Panc1 (cell line): ENCODE measurements at regions not wholly inside any gene's neighbourhood (a gene's known extent, or its start where the extent isn't known, plus 50 kb on each side); places are given as distances from the start of the nearest gene placed in this dataset.

ENCODE experiments used
- ATAC-seq: fragments of 200-7000 bp; cut with Tn5 transposase; 2 replicates; pipeline ENCODE4 v1.9.1; 2020; ENCODE audit warnings: mild to moderate bottlenecking, moderate library complexity
- BruUV-seq: library from RNA; stranded (reverse); fragments of 400-500 nt; replicated peaks from 2 replicates; lab custom pipeline; 2021; lab: Mats Ljungman, UMichigan
- CTCF ChIA-PET: fragments of 300-600 bp; sonication (Branson Sonifier 250); formaldehyde crosslinking; loops from one replicate; lab custom pipeline; 2022; ENCODE audit warnings: antibody characterized with exemption; lab: Charles Lee
- POLR2A ChIA-PET: fragments of 300-600 bp; sonication (Branson Sonifier 250); formaldehyde crosslinking; loops from one replicate; lab custom pipeline; 2022; ENCODE audit warnings: antibody characterized with exemption; lab: Charles Lee
- DNase-seq: peaks from one replicate; pipeline ENCODE4 v3.0.0-alpha.2; 2010; ENCODE audit warnings: low read depth, low spot score
- H3K27ac ChIP-seq: 2 replicates; pipeline ENCODE4 v1.5.1; 2011; ENCODE audit warnings: mild to moderate bottlenecking, low read length, inconsistent platforms
- H3K27me3 ChIP-seq: fragments of 200-500 bp; sonication (Bioruptor generic); 2 replicates; pipeline ENCODE4 v1.6.0; 2014; ENCODE audit warnings: low read length, inconsistent platforms; ENCODE audit not compliant: control insufficient read depth, insufficient read depth
- H3K36me3 ChIP-seq: fragments of 200-500 bp; sonication (Bioruptor generic); 2 replicates; pipeline ENCODE4 v1.5.1; 2014; ENCODE audit warnings: inconsistent platforms, mild to moderate bottlenecking, low read length, moderate library complexity; ENCODE audit not compliant: control insufficient read depth, insufficient read depth
- H3K4me1 ChIP-seq: 2 replicates; pipeline ENCODE4 v1.5.1; 2011; ENCODE audit warnings: inconsistent platforms, mild to moderate bottlenecking, low read length, moderate library complexity; ENCODE audit not compliant: control insufficient read depth, insufficient read depth
- H3K4me3 ChIP-seq, 2 experiments: 2 replicates each; pipeline ENCODE4 v1.5.1; 2011 to 2012; ENCODE audit warnings: low read depth in 2 of 2, low read length in 2 of 2, mild to moderate bottlenecking in 2 of 2, inconsistent platforms in 1 of 2, moderate library complexity in 1 of 2
- H3K9me3 ChIP-seq: fragments of 200-500 bp; sonication (Bioruptor generic); 2 replicates; pipeline ENCODE4 v1.5.1; 2014; ENCODE audit warnings: low read depth, mild to moderate bottlenecking, inconsistent platforms, low read length, moderate library complexity; ENCODE audit not compliant: control insufficient read depth, insufficient read depth
- CTCF ChIP-seq: fragments of 450-650 bp; IDR thresholded peaks from 2 replicates; pipeline ENCODE4 v1.5.1; 2017; ENCODE audit warnings: mild to moderate bottlenecking
- POLR2AphosphoS5 ChIP-seq: IDR thresholded peaks from 2 replicates; pipeline ENCODE4 v1.6.1; 2012; ENCODE audit warnings: mild to moderate bottlenecking, low read depth, low read length, moderate library complexity
- SIN3A ChIP-seq: IDR thresholded peaks from 2 replicates; pipeline ENCODE4 v1.6.1; 2012; ENCODE audit warnings: low read depth, mild to moderate bottlenecking, low read length, moderate library complexity, borderline replicate concordance; ENCODE audit not compliant: insufficient read depth
- TCF7L2 ChIP-seq: IDR thresholded peaks from 2 replicates; pipeline ENCODE4 v1.6.1; 2011; ENCODE audit warnings: mild to moderate bottlenecking, low read depth, low read length, inconsistent platforms
- in situ Hi-C: cut with HindIII; loops from 2 replicates; pipeline ENCODE4 v1.10.0; 2016; ENCODE audit warnings: low sequenced_read_pairs, low pct_unique_long_range_greater_than_20kb
- intact Hi-C: fragments of 100-400 bp; cut with micrococcal nuclease; formaldehyde crosslinking; loops from one replicate; pipeline ENCODE4 v1.10.0; 2022; ENCODE audit not compliant: unreplicated experiment
- TF ChIP-seq, protein P1 (sequence below), 2 experiments: IDR thresholded peaks; 2 replicates each; pipeline ENCODE4 v1.6.1; 2011 to 2012; ENCODE audit warnings: low read depth in 2 of 2, control low read depth in 1 of 2, low read length in 1 of 2, mild to moderate bottlenecking in 1 of 2, moderate library complexity in 1 of 2; ENCODE audit not compliant: insufficient read depth in 1 of 2

GRCh38 chr19:31559494-31559893 lies 210.3 kb upstream of the TSHZ3 start:
- POLR2A ChIA-PET = no interaction called here
- H3K27ac ChIP-seq = no peak overlapping the region
- H3K4me3 ChIP-seq = no peak overlapping the region
- CTCF ChIA-PET = no interaction called here
- no peak for ATAC-seq
- intact Hi-C loops = no loop called here
- H3K36me3 ChIP-seq = no peaks in the 10 kb centered on the region
- TF ChIP-seq POLR2AphosphoS5 = no peak
- H3K4me1 ChIP-seq = no peaks in the 10 kb centered on the region
- no peak for DNase-seq
- H3K27me3 ChIP-seq = no peaks in the 10 kb centered on the region
- BruUV-seq = no TSS peak
- no peaks in the 10 kb centered on the region for H3K9me3 ChIP-seq
- in situ Hi-C loops = no loop called here

DNA sequence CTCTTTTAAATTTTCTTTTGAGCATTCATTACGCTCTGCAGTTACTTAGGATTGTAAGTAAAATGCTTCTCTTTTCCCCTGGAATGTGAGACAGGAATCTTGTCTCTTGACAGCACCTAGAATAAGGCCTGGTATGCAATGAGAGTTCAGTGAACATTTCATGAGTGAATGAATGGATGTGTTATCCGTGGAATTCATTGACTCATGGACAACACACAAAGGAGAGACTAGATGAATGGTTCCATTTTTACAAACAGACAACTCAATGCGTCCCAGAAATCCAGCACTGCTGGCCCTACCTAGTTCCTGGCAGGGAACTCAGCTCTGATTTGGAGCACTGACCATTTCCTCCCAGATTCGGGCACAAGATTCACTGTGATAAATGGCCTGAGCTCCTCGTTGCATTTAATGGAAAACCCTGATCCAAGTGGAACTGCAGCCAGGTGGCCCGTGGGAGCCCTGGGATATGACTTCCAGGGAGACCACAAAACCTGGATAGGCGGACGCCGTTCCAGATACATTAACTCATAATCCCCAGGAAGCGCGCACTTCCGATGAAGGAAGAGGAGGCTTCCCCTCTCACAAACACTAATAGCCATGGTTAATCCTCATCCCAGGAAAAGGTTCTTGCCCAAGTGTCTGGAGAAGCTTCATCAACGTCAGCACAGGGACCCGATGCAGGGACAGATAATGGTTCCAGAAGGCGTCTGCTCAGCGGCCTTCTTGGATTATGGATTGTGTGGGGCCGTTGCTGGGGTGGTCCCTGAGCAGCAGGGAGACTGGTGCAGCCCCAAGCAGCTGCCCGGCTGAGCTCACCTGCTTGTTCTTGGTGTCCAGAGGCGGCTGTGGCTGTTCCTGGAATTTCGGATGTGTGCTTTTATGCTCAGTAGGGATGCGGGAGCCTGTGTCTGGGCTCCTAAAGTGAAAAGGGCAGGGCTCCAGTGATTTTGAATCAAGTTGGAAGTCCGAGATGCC lies 211.1 kb upstream of the TSHZ3 start:
- H3K9me3 ChIP-seq = no peaks in the 10 kb centered on the region
- no peaks in the 10 kb centered on the region for H3K36me3 ChIP-seq
- H3K27me3 ChIP-seq = no peaks in the 10 kb centered on the region
- no TSS peak for BruUV-seq
- intact Hi-C loops = no loop called here
- ATAC-seq = no peak
- ChIA-PET POLR2A (no interaction called here), CTCF (no interaction called here)
- no peak for TF ChIP-seq POLR2AphosphoS5
- no peak for TF ChIP-seq CTCF
- TF ChIP-seq SIN3A = no peak
- TF ChIP-seq, protein P1, sequence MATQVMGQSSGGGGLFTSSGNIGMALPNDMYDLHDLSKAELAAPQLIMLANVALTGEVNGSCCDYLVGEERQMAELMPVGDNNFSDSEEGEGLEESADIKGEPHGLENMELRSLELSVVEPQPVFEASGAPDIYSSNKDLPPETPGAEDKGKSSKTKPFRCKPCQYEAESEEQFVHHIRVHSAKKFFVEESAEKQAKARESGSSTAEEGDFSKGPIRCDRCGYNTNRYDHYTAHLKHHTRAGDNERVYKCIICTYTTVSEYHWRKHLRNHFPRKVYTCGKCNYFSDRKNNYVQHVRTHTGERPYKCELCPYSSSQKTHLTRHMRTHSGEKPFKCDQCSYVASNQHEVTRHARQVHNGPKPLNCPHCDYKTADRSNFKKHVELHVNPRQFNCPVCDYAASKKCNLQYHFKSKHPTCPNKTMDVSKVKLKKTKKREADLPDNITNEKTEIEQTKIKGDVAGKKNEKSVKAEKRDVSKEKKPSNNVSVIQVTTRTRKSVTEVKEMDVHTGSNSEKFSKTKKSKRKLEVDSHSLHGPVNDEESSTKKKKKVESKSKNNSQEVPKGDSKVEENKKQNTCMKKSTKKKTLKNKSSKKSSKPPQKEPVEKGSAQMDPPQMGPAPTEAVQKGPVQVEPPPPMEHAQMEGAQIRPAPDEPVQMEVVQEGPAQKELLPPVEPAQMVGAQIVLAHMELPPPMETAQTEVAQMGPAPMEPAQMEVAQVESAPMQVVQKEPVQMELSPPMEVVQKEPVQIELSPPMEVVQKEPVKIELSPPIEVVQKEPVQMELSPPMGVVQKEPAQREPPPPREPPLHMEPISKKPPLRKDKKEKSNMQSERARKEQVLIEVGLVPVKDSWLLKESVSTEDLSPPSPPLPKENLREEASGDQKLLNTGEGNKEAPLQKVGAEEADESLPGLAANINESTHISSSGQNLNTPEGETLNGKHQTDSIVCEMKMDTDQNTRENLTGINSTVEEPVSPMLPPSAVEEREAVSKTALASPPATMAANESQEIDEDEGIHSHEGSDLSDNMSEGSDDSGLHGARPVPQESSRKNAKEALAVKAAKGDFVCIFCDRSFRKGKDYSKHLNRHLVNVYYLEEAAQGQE (IDR thresholded peaks at IDR 0.05; ENCODE audit: insufficient read depth in 1 of 2, low read depth in 2 of 2, low read length in 1 of 2) = no peak
- no peak for TF ChIP-seq TCF7L2
- no peak overlapping the region for H3K27ac ChIP-seq
- in situ Hi-C loops = no loop called here
- H3K4me3 ChIP-seq = no peak overlapping the region
- no peak for DNase-seq
- no peaks in the 10 kb centered on the region for H3K4me1 ChIP-seq

DNA sequence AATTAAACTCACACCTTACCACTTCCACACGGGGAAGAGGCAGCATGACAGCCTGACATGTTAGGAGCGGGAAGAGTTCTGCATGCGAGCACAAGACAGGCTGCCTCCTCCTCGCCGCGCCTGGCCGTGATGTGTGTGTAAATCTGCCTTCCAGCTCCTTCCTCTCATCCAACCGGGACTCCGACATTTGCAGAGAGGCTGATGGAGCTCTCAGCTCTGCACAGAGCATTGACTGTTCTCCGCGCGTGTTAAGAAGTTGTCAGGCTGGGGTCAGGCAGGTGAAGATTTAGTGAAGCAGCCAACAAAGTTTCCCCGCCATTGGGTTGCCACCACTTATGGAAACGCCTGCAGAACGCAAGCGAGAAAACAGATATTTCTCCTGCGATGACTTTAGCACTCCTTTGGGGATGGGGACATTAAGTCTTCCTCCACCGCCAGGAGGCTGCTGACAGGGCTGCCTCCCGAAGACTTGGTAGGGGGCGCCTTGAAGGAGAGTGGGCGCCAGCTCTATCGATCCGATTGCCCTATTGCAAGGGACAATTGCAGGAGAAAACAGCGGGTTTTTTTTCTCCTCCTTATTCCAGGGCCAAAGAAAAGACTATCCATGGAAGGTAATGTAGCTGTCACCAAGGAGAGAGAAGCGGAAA lies 213.9 kb upstream of the TSHZ3 start:
- H3K27me3 ChIP-seq = no peaks in the 10 kb centered on the region
- intact Hi-C loops (no loop called here), in situ Hi-C loops (no loop called here)
- DNase-seq = no peak
- H3K9me3 ChIP-seq = no peaks in the 10 kb centered on the region
- no peaks in the 10 kb centered on the region for H3K4me1 ChIP-seq
- H3K4me3 ChIP-seq = no peak overlapping the region
- no peak for ATAC-seq
- H3K36me3 ChIP-seq = no peaks in the 10 kb centered on the region
- TF ChIP-seq SIN3A (no peak), TCF7L2 (no peak), POLR2AphosphoS5 (no peak), CTCF (no peak)
- TF ChIP-seq, protein P1 (IDR thresholded peaks at IDR 0.05; ENCODE audit: insufficient read depth in 1 of 2, low read depth in 2 of 2, low read length in 1 of 2) = no peak
- H3K27ac ChIP-seq = no peak overlapping the region
- ChIA-PET CTCF (no interaction called here), POLR2A (no interaction called here)
- BruUV-seq = no TSS peak
